WERI-Rb-1 (cell line): ENCODE measurements at regions not wholly inside any gene's neighbourhood (a gene's known extent, or its start where the extent isn't known, plus 50 kb on each side); places are given as distances from the start of the nearest gene placed in this dataset.

ENCODE experiments used
- DNase-seq: peaks from one replicate; pipeline ENCODE4 v3.0.0-alpha.2; 2020
- H3K27ac ChIP-seq: fragments of 250-450 bp; sonication (Bioruptor Pico); 2 replicates; pipeline ENCODE4 v1.5.1; 2020; ENCODE audit warnings: mild to moderate bottlenecking, moderate library complexity
- H3K27me3 ChIP-seq: fragments of 250-450 bp; sonication (Bioruptor Pico); 2 replicates; pipeline ENCODE4 v1.5.1; 2021; ENCODE audit warnings: mild to moderate bottlenecking, low read depth, moderate library complexity; ENCODE audit not compliant: insufficient read depth, severe bottlenecking
- H3K36me3 ChIP-seq: fragments of 250-450 bp; sonication (Bioruptor Pico); 2 replicates; pipeline ENCODE4 v1.5.1; 2020; ENCODE audit warnings: mild to moderate bottlenecking, moderate library complexity
- H3K4me3 ChIP-seq: 2 replicates; pipeline ENCODE4 v1.5.1; 2011; ENCODE audit warnings: low read depth, mild to moderate bottlenecking, control low read depth, low read length
- H3K9me3 ChIP-seq: fragments of 250-450 bp; sonication (Bioruptor Pico); 2 replicates; pipeline ENCODE4 v1.5.1; 2021; ENCODE audit warnings: mild to moderate bottlenecking, moderate library complexity; ENCODE audit not compliant: severe bottlenecking
- CTCF ChIP-seq: IDR thresholded peaks from 2 replicates; pipeline ENCODE4 v1.5.1; 2011; ENCODE audit warnings: low read depth, mild to moderate bottlenecking, control low read depth, inconsistent platforms, low read length

- H3K27ac ChIP-seq, result no peak overlapping the region
- DNase-seq, result no peak
- peaks cover 5% of the 10 kb centered on the region; the same call in 1 of the 2 replicates for H3K36me3 ChIP-seq
- no peak overlapping the region for H3K4me3 ChIP-seq
- TF ChIP-seq CTCF, result no peak
- H3K9me3 ChIP-seq, result no peaks in the 10 kb centered on the region
- H3K27me3 ChIP-seq, result no peaks in the 10 kb centered on the region
Measured at GRCh38 chr2:48157150-48157549, 157.3 kb upstream of the FOXN2 start.

- no peak for DNase-seq
- H3K36me3 ChIP-seq, result peaks cover 5% of the 10 kb centered on the region; the same call in 1 of the 2 replicates
- no peak overlapping the region for H3K27ac ChIP-seq
- H3K27me3 ChIP-seq, result no peaks in the 10 kb centered on the region
- TF ChIP-seq CTCF, result no peak
- H3K4me3 ChIP-seq, result no peak overlapping the region
- no peaks in the 10 kb centered on the region for H3K9me3 ChIP-seq
Measured at GRCh38 chr2:48161628-48162027, 152.9 kb upstream of the FOXN2 start.

GRCh38 chr2:48162742-48163141 lies 151.7 kb upstream of the FOXN2 start:
- H3K4me3 ChIP-seq, result no peak overlapping the region
- H3K27ac ChIP-seq, result no peak overlapping the region
- H3K9me3 ChIP-seq, result peaks cover 4% of the 10 kb centered on the region
- no peaks in the 10 kb centered on the region for H3K27me3 ChIP-seq
- TF ChIP-seq CTCF, result no peak
- H3K36me3 ChIP-seq, result peaks cover 5% of the 10 kb centered on the region; the same call in 1 of the 2 replicates
- no peak for DNase-seq

GRCh38 chr2:48165070-48165753 lies 149.3 kb upstream of the FOXN2 start:
- no peak for TF ChIP-seq CTCF
- H3K27ac ChIP-seq, result no peak overlapping the region
- peaks cover 3% of the 10 kb centered on the region; the same call in 1 of the 2 replicates for H3K36me3 ChIP-seq
- no peak overlapping the region for H3K4me3 ChIP-seq
- DNase-seq, result no peak
- no peaks in the 10 kb centered on the region for H3K27me3 ChIP-seq
- peaks cover 8% of the 10 kb centered on the region for H3K9me3 ChIP-seq

GRCh38 chr2:48169141-48169592 lies 145.3 kb upstream of the FOXN2 start:
- no peak for TF ChIP-seq CTCF
- Histone ChIP-seq H3K27ac (no peak overlapping the region), H3K27me3 (no peaks in the 10 kb centered on the region), H3K36me3 (peaks cover 6% of the 10 kb centered on the region), H3K9me3 (peaks cover 8% of the 10 kb centered on the region), H3K4me3 (no peak overlapping the region)
- DNase-seq, result no peak

GRCh38 chr2:48170281-48170680 lies 144.2 kb upstream of the FOXN2 start:
- Histone ChIP-seq H3K27ac (no peak overlapping the region), H3K9me3 (peaks cover 8% of the 10 kb centered on the region), H3K36me3 (peaks cover 6% of the 10 kb centered on the region), H3K4me3 (no peak overlapping the region), H3K27me3 (no peaks in the 10 kb centered on the region)
- TF ChIP-seq CTCF, result no peak
- DNase-seq, result no peak
